ENCODE measurements at regions not wholly inside any gene's neighbourhood (a gene's known extent, or its start where the extent isn't known, plus 50 kb on each side); places are given as distances from the start of the nearest gene placed in this dataset.

GRCh38 chr12:60255044-60255443 is 659.2 kb downstream of the SLC16A7 start:
- no peaks in the 10 kb centered on the region for H3K36me3 Mint-ChIP-seq (ENCODE audit: low read depth)
- intact Hi-C loops (cut with micrococcal nuclease) = no loop called here

GRCh38 chr12:60257063-60257462 is 661.2 kb downstream of the SLC16A7 start:
- Mint-ChIP-seq H3K4me3 (no peak overlapping the region), H3K4me1 (ENCODE audit: low read depth) (no peaks in the 10 kb centered on the region), H3K9me3 (no peaks in the 10 kb centered on the region), H3K27ac (no peak overlapping the region), H3K27me3 (ENCODE audit: low read depth) (no peaks in the 10 kb centered on the region), H3K36me3 (ENCODE audit: low read depth) (no peaks in the 10 kb centered on the region)
- CTCF ChIA-PET = interaction anchor here (1.1 kb wide), 1 partner anchor 326 kb away, joined by 4 read pairs; no protein-coding TSS in a partner anchor
- intact Hi-C loops (cut with micrococcal nuclease) = no loop called here
- DNase-seq = no peak

More at GRCh38 chr12:60255044-60255443, 659.2 kb downstream of the SLC16A7 start:
- Mint-ChIP-seq H3K4me3 (no peak overlapping the region), H3K27ac (no peak overlapping the region), H3K9me3 (no peaks in the 10 kb centered on the region), H3K27me3 (ENCODE audit: low read depth) (no peaks in the 10 kb centered on the region), H3K4me1 (ENCODE audit: low read depth) (no peaks in the 10 kb centered on the region)
- no peak for DNase-seq
- CTCF ChIA-PET = no interaction called here

- Mint-ChIP-seq H3K27me3 (ENCODE audit: low read depth) (no peaks in the 10 kb centered on the region), H3K4me3 (no peak overlapping the region)
Measured at GRCh38 chr12:60259225-60259624, 663.4 kb downstream of the SLC16A7 start.

GRCh38 chr12:60262378-60262777 is 666.5 kb downstream of the SLC16A7 start:
- no peaks in the 10 kb centered on the region for H3K27me3 Mint-ChIP-seq (ENCODE audit: low read depth)
- H3K27ac Mint-ChIP-seq = no peak overlapping the region
- no peaks in the 10 kb centered on the region for H3K4me1 Mint-ChIP-seq (ENCODE audit: low read depth)
- CTCF ChIA-PET = no interaction called here
- no peaks in the 10 kb centered on the region for H3K36me3 Mint-ChIP-seq (ENCODE audit: low read depth)
- DNase-seq = no peak
- intact Hi-C loops (cut with micrococcal nuclease) = no loop called here
- no peak overlapping the region for H3K4me3 Mint-ChIP-seq
- H3K9me3 Mint-ChIP-seq = peaks cover 1% of the 10 kb centered on the region

More at GRCh38 chr12:60259225-60259624, 663.4 kb downstream of the SLC16A7 start:
- Mint-ChIP-seq H3K4me1 (ENCODE audit: low read depth) (no peaks in the 10 kb centered on the region), H3K27ac (no peak overlapping the region), H3K36me3 (ENCODE audit: low read depth) (no peaks in the 10 kb centered on the region), H3K9me3 (peaks cover 1% of the 10 kb centered on the region)
- CTCF ChIA-PET = no interaction called here
- no peak for DNase-seq
- intact Hi-C loops (cut with micrococcal nuclease) = no loop called here

GRCh38 chr12:60263161-60263560 is 667.3 kb downstream of the SLC16A7 start:
- peaks cover 1% of the 10 kb centered on the region for H3K9me3 Mint-ChIP-seq
- no peaks in the 10 kb centered on the region for H3K4me1 Mint-ChIP-seq (ENCODE audit: low read depth)
- no peak overlapping the region for H3K4me3 Mint-ChIP-seq
- H3K27me3 Mint-ChIP-seq (ENCODE audit: low read depth) = no peaks in the 10 kb centered on the region
- no peak overlapping the region for H3K27ac Mint-ChIP-seq
- CTCF ChIA-PET = no interaction called here
- DNase-seq = no peak
- no peaks in the 10 kb centered on the region for H3K36me3 Mint-ChIP-seq (ENCODE audit: low read depth)
- intact Hi-C loops (cut with micrococcal nuclease) = no loop called here

- Mint-ChIP-seq H3K9me3 (peaks cover 1% of the 10 kb centered on the region), H3K27me3 (ENCODE audit: low read depth) (no peaks in the 10 kb centered on the region), H3K4me1 (ENCODE audit: low read depth) (no peaks in the 10 kb centered on the region), H3K36me3 (ENCODE audit: low read depth) (no peaks in the 10 kb centered on the region), H3K27ac (no peak overlapping the region), H3K4me3 (no peak overlapping the region)
- CTCF ChIA-PET = no interaction called here
- DNase-seq = no peak
- intact Hi-C loops (cut with micrococcal nuclease) = no loop called here
Measured at GRCh38 chr12:60263836-60264493, 668.1 kb downstream of the SLC16A7 start.

- CTCF ChIA-PET = no interaction called here
- Mint-ChIP-seq H3K4me3 (no peak overlapping the region), H3K27ac (no peak overlapping the region), H3K36me3 (ENCODE audit: low read depth) (no peaks in the 10 kb centered on the region), H3K4me1 (ENCODE audit: low read depth) (no peaks in the 10 kb centered on the region), H3K27me3 (ENCODE audit: low read depth) (no peaks in the 10 kb centered on the region), H3K9me3 (peaks cover 2% of the 10 kb centered on the region)
- no peak for DNase-seq
- intact Hi-C loops (cut with micrococcal nuclease) = no loop called here
Measured at GRCh38 chr12:60265741-60266140, 669.9 kb downstream of the SLC16A7 start.

- Mint-ChIP-seq H3K36me3 (ENCODE audit: low read depth) (no peaks in the 10 kb centered on the region), H3K27ac (no peak overlapping the region), H3K9me3 (peaks cover 5% of the 10 kb centered on the region), H3K4me1 (ENCODE audit: low read depth) (no peaks in the 10 kb centered on the region), H3K4me3 (no peak overlapping the region), H3K27me3 (ENCODE audit: low read depth) (no peaks in the 10 kb centered on the region)
- DNase-seq = no peak
- CTCF ChIA-PET = no interaction called here
- intact Hi-C loops (cut with micrococcal nuclease) = no loop called here
Measured at GRCh38 chr12:60266381-60266852, 670.6 kb downstream of the SLC16A7 start.

- no peak for DNase-seq
- H3K9me3 Mint-ChIP-seq = peaks cover 4% of the 10 kb centered on the region
- no peaks in the 10 kb centered on the region for H3K27me3 Mint-ChIP-seq (ENCODE audit: low read depth)
- no peak overlapping the region for H3K27ac Mint-ChIP-seq
- no peak overlapping the region for H3K4me3 Mint-ChIP-seq
- CTCF ChIA-PET = no interaction called here
- H3K36me3 Mint-ChIP-seq (ENCODE audit: low read depth) = no peaks in the 10 kb centered on the region
- intact Hi-C loops (cut with micrococcal nuclease) = no loop called here
- no peaks in the 10 kb centered on the region for H3K4me1 Mint-ChIP-seq (ENCODE audit: low read depth)
Measured at GRCh38 chr12:60269611-60270269, 673.9 kb downstream of the SLC16A7 start.

- CTCF ChIA-PET = no interaction called here
- intact Hi-C loops (cut with micrococcal nuclease) = no loop called here
- Mint-ChIP-seq H3K27ac (no peak overlapping the region), H3K27me3 (ENCODE audit: low read depth) (no peaks in the 10 kb centered on the region), H3K9me3 (peaks cover 4% of the 10 kb centered on the region), H3K4me3 (no peak overlapping the region), H3K4me1 (ENCODE audit: low read depth) (no peaks in the 10 kb centered on the region), H3K36me3 (ENCODE audit: low read depth) (no peaks in the 10 kb centered on the region)
- DNase-seq = no peak
Measured at GRCh38 chr12:60271816-60272215, 676.0 kb downstream of the SLC16A7 start.

- H3K4me1 Mint-ChIP-seq (ENCODE audit: low read depth) = no peaks in the 10 kb centered on the region
- CTCF ChIA-PET = no interaction called here
- DNase-seq = no peak
- no peaks in the 10 kb centered on the region for H3K27me3 Mint-ChIP-seq (ENCODE audit: low read depth)
- H3K27ac Mint-ChIP-seq = no peak overlapping the region
- intact Hi-C loops (cut with micrococcal nuclease) = no loop called here
- no peaks in the 10 kb centered on the region for H3K9me3 Mint-ChIP-seq
- H3K4me3 Mint-ChIP-seq = no peak overlapping the region
- H3K36me3 Mint-ChIP-seq (ENCODE audit: low read depth) = no peaks in the 10 kb centered on the region
Measured at GRCh38 chr12:60278209-60278608, 682.4 kb downstream of the SLC16A7 start.

- no peaks in the 10 kb centered on the region for H3K36me3 Mint-ChIP-seq (ENCODE audit: low read depth)
- no peak overlapping the region for H3K27ac Mint-ChIP-seq
- no peaks in the 10 kb centered on the region for H3K27me3 Mint-ChIP-seq (ENCODE audit: low read depth)
- DNase-seq = no peak
- intact Hi-C loops (cut with micrococcal nuclease) = no loop called here
- no peaks in the 10 kb centered on the region for H3K9me3 Mint-ChIP-seq
- no peaks in the 10 kb centered on the region for H3K4me1 Mint-ChIP-seq (ENCODE audit: low read depth)
- H3K4me3 Mint-ChIP-seq = no peak overlapping the region
- CTCF ChIA-PET = no interaction called here
Measured at GRCh38 chr12:60279221-60279620, 683.4 kb downstream of the SLC16A7 start.

- no peaks in the 10 kb centered on the region for H3K27me3 Mint-ChIP-seq (ENCODE audit: low read depth)
- no peak overlapping the region for H3K4me3 Mint-ChIP-seq
- intact Hi-C loops (cut with micrococcal nuclease) = no loop called here
- H3K4me1 Mint-ChIP-seq (ENCODE audit: low read depth) = no peaks in the 10 kb centered on the region
- no peaks in the 10 kb centered on the region for H3K36me3 Mint-ChIP-seq (ENCODE audit: low read depth)
- CTCF ChIA-PET = no interaction called here
- H3K9me3 Mint-ChIP-seq = no peaks in the 10 kb centered on the region
- DNase-seq = no peak
- no peak overlapping the region for H3K27ac Mint-ChIP-seq
Measured at GRCh38 chr12:60281522-60281921, 685.7 kb downstream of the SLC16A7 start.
